ENCODE measurements at regions not wholly inside any gene's neighbourhood (a gene's known extent, or its start where the extent isn't known, plus 50 kb on each side); places are given as distances from the start of the nearest gene placed in this dataset.

- no peaks in the 10 kb centered on the region for H4K20me1 ChIP-seq (ENCODE audit: insufficient read depth, poor library complexity, severe bottlenecking)
- H3K27ac ChIP-seq: no peak overlapping the region
- no peaks in the 10 kb centered on the region for H3K79me2 ChIP-seq
- WGBS (ENCODE audit: low lambda C conversion rate, missing lambda C conversion rate): 58% methylated on average over 11 of the region's 11 CpGs
- no peak overlapping the region for H3K4me2 ChIP-seq
- no peaks in the 10 kb centered on the region for H3K9me2 ChIP-seq (replicated peaks; ENCODE audit: insufficient read depth)
- H3K9me3 ChIP-seq (ENCODE audit: low read depth): no peaks in the 10 kb centered on the region
- H3K4me3 ChIP-seq: no peak overlapping the region
- TF ChIP-seq, protein P1, sequence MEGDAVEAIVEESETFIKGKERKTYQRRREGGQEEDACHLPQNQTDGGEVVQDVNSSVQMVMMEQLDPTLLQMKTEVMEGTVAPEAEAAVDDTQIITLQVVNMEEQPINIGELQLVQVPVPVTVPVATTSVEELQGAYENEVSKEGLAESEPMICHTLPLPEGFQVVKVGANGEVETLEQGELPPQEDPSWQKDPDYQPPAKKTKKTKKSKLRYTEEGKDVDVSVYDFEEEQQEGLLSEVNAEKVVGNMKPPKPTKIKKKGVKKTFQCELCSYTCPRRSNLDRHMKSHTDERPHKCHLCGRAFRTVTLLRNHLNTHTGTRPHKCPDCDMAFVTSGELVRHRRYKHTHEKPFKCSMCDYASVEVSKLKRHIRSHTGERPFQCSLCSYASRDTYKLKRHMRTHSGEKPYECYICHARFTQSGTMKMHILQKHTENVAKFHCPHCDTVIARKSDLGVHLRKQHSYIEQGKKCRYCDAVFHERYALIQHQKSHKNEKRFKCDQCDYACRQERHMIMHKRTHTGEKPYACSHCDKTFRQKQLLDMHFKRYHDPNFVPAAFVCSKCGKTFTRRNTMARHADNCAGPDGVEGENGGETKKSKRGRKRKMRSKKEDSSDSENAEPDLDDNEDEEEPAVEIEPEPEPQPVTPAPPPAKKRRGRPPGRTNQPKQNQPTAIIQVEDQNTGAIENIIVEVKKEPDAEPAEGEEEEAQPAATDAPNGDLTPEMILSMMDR (IDR thresholded peaks at IDR 0.05; ENCODE audit: poor library complexity): no peak
- TF ChIP-seq EZH2 (IDR thresholded peaks at IDR 0.05; ENCODE audit: borderline replicate concordance) (no peak), EZH2phosphoT487 (IDR thresholded peaks at IDR 0.05; ENCODE audit: low read depth, severe bottlenecking, unreplicated experiment) (no peak)
- H3K4me1 ChIP-seq (ENCODE audit: insufficient read depth): no peaks in the 10 kb centered on the region
- no peak for DNase-seq (ENCODE audit: low spot score)
- no peaks in the 10 kb centered on the region for H3K27me3 ChIP-seq
- H2AFZ ChIP-seq: no peak overlapping the region
- H3K36me3 ChIP-seq (replicated peaks; ENCODE audit: insufficient read depth, low read depth): no peaks in the 10 kb centered on the region
Observed at GRCh38 chr7:94258418-94259300, 136.0 kb upstream of the COL1A2 start.

DNA sequence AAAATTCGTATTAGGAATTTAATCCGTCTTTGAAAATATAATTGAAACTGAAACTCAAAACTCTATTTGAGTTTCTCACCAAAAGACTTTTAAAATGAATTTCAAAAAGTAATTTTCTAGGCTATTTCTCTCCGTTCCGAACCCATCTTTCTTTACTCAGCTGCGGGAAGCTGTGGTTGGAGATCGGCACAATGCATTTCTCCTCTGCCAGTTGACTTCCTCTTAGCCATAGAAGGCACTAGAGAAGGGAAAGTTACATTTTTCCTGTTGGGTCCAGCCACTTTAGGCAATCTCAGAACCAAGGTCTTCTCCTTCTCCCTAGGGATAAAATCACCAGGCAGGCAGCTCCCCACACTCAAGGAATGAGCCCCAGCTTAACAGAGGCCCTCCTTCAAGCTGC lies 133.6 kb upstream of the COL1A2 start:
- no peak overlapping the region for H3K4me2 ChIP-seq
- H3K4me1 ChIP-seq (ENCODE audit: insufficient read depth): no peaks in the 10 kb centered on the region
- TF ChIP-seq EZH2phosphoT487 (IDR thresholded peaks at IDR 0.05; ENCODE audit: low read depth, severe bottlenecking, unreplicated experiment) (no peak), EZH2 (IDR thresholded peaks at IDR 0.05; ENCODE audit: borderline replicate concordance) (no peak)
- TF ChIP-seq, protein P1 (IDR thresholded peaks at IDR 0.05; ENCODE audit: poor library complexity): no peak
- DNase-seq (ENCODE audit: low spot score): no peak
- WGBS (ENCODE audit: low lambda C conversion rate, missing lambda C conversion rate): 95% methylated on average over 6 of the region's 6 CpGs
- H2AFZ ChIP-seq: no peak overlapping the region
- H3K27me3 ChIP-seq: no peaks in the 10 kb centered on the region
- no peaks in the 10 kb centered on the region for H3K9me3 ChIP-seq (ENCODE audit: low read depth)
- H3K9me2 ChIP-seq (replicated peaks; ENCODE audit: insufficient read depth): no peaks in the 10 kb centered on the region
- H3K36me3 ChIP-seq (replicated peaks; ENCODE audit: insufficient read depth, low read depth): no peaks in the 10 kb centered on the region
- no peak overlapping the region for H3K27ac ChIP-seq
- no peak overlapping the region for H3K4me3 ChIP-seq
- no peaks in the 10 kb centered on the region for H3K79me2 ChIP-seq
- no peaks in the 10 kb centered on the region for H4K20me1 ChIP-seq (ENCODE audit: insufficient read depth, poor library complexity, severe bottlenecking)

GRCh38 chr7:94264756-94265155 lies 129.9 kb upstream of the COL1A2 start:
- H3K4me1 ChIP-seq (ENCODE audit: insufficient read depth): no peaks in the 10 kb centered on the region
- H3K4me3 ChIP-seq: no peak overlapping the region
- no peaks in the 10 kb centered on the region for H3K79me2 ChIP-seq
- H3K4me2 ChIP-seq: no peak overlapping the region
- no peak for TF ChIP-seq EZH2 (IDR thresholded peaks at IDR 0.05; ENCODE audit: borderline replicate concordance)
- no peak for TF ChIP-seq EZH2phosphoT487 (IDR thresholded peaks at IDR 0.05; ENCODE audit: low read depth, severe bottlenecking, unreplicated experiment)
- TF ChIP-seq, protein P1 (IDR thresholded peaks at IDR 0.05; ENCODE audit: poor library complexity): no peak
- H3K36me3 ChIP-seq (replicated peaks; ENCODE audit: insufficient read depth, low read depth): no peaks in the 10 kb centered on the region
- no peak for DNase-seq (ENCODE audit: low spot score)
- no peaks in the 10 kb centered on the region for H3K27me3 ChIP-seq
- no peak overlapping the region for H2AFZ ChIP-seq
- H3K9me3 ChIP-seq (ENCODE audit: low read depth): no peaks in the 10 kb centered on the region
- no peak overlapping the region for H3K27ac ChIP-seq
- no peaks in the 10 kb centered on the region for H3K9me2 ChIP-seq (replicated peaks; ENCODE audit: insufficient read depth)
- H4K20me1 ChIP-seq (ENCODE audit: insufficient read depth, poor library complexity, severe bottlenecking): no peaks in the 10 kb centered on the region

Data from hepatocyte (in vitro differentiated cells).